SK-N-MC (cell line): ENCODE measurements at regions not wholly inside any gene's neighbourhood (a gene's known extent, or its start where the extent isn't known, plus 50 kb on each side); places are given as distances from the start of the nearest gene placed in this dataset.

Source experiments
- EZH2 ChIP-seq: fragments of 200-600 bp; sonication (generic); IDR thresholded peaks from one replicate; pipeline ENCODE4 v1.6.1; 2017; ENCODE audit warnings: antibody characterized with exemption
- POLR2AphosphoS5 ChIP-seq: IDR thresholded peaks from 2 replicates; pipeline ENCODE4 v1.6.1; 2012; ENCODE audit warnings: mild to moderate bottlenecking, low read depth, low read length, borderline replicate concordance

DNA sequence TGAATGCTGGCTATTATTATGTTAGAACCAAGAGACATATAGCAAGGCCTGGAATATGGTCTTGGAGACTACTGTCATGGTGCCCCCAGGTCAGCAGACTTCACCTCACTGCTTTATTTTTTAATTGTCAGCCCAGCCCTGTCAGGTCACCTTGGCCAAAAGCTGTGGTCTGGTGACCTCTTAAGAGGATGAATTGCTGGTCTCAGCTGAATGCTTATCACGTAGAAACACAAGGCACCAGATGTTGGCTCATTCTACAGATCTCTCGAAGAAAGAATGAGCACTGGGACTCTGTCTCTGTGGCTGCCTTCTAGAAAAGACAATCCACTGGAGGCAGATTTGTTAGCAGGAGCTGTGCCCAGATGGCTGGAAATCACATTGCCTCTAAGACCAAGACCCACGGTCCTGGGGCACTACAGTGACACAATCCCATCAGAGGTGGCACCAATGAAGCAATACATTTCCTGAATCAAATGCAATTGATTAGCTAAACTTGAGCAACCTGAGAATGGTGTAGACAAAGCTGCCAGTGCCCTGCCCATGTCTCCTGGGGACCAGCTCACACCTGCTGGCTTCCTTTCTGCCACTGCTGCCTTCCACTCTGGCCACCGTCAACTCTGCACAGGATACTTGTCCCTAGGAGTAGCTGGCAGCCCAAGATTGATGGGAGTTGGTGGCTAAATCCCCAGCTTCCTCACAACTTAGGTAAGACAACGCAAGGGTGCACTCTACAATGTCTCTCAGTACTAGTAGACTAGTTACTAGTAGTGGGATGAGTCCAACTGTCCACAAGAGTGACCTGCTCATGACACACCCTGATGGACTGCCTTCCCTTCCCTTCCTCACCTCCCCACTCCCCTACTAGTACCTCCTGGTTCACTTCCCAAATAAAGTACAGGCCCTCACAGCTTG lies 384.9 kb upstream of the PROK2 start:
- TF ChIP-seq EZH2 (no peak), POLR2AphosphoS5 (no peak)
